Stimulated activated CD4-positive, alpha-beta T cell treated with anti-CD3 and anti-CD28 coated beads, Interleukin-2, amount 100 ng/mL, for 4 hours (primary cell): ENCODE measurements at regions not wholly inside any gene's neighbourhood (a gene's known extent, or its start where the extent isn't known, plus 50 kb on each side); places are given as distances from the start of the nearest gene placed in this dataset.
"Not testable (repeated sequence)": the region's sequence is repeated elsewhere in the genome, so short reads cannot be mapped to it uniquely, and the experiment has no call there.

Experiments used
- DNase-seq: peaks from one replicate; pipeline ENCODE4 v3.0.0-alpha.2; 2020; ENCODE audit warnings: low read depth

GRCh38 chr2:11995456-11995855 is 249.0 kb downstream of the LPIN1 start:
- no peak for DNase-seq

- no peak for DNase-seq
Observed at GRCh38 chr2:11996618-11997017, 250.2 kb downstream of the LPIN1 start.

- no peak for DNase-seq
Observed at GRCh38 chr2:11997142-11997541, 250.7 kb downstream of the LPIN1 start.

- DNase-seq, result no peak
Observed at GRCh38 chr2:11998218-11998617, 251.8 kb downstream of the LPIN1 start.

- DNase-seq, result no peak
Observed at GRCh38 chr2:11998626-11999378, 252.4 kb downstream of the LPIN1 start.

GRCh38 chr2:12001621-12002020 is 255.2 kb downstream of the LPIN1 start:
- no peak for DNase-seq

GRCh38 chr2:12002215-12002614 is 255.8 kb downstream of the LPIN1 start:
- no peak for DNase-seq

- DNase-seq, result no peak
Observed at GRCh38 chr2:12004713-12005112, 258.3 kb downstream of the LPIN1 start.

GRCh38 chr2:12005886-12006681 is 259.7 kb downstream of the LPIN1 start:
- DNase-seq, result peak; percentile 34

- no peak for DNase-seq
Observed at GRCh38 chr2:12006850-12007249, 260.4 kb downstream of the LPIN1 start.

GRCh38 chr2:12007282-12007681 is 260.9 kb downstream of the LPIN1 start:
- DNase-seq, result no peak

GRCh38 chr2:12008425-12009061 is 262.1 kb downstream of the LPIN1 start:
- no peak for DNase-seq

- DNase-seq, result no peak
Observed at GRCh38 chr2:12009323-12009905, 263.0 kb downstream of the LPIN1 start.

GRCh38 chr2:12010059-12010458 is 263.6 kb downstream of the LPIN1 start:
- DNase-seq, result no peak

- DNase-seq, result no peak
Observed at GRCh38 chr2:12010779-12011178, 264.3 kb downstream of the LPIN1 start.

- DNase-seq, result no peak
Observed at GRCh38 chr2:12014088-12014960, 267.9 kb downstream of the LPIN1 start.

GRCh38 chr2:12017499-12018157 is 271.2 kb downstream of the LPIN1 start:
- no peak for DNase-seq

GRCh38 chr2:12018726-12019125 is 272.3 kb downstream of the LPIN1 start:
- not testable (repeated sequence) for DNase-seq

- DNase-seq, result no peak
Observed at GRCh38 chr2:12020833-12021469, 274.5 kb downstream of the LPIN1 start.

GRCh38 chr2:12024197-12024907 is 277.9 kb downstream of the LPIN1 start:
- not testable (repeated sequence) for DNase-seq
